Activated CD4-positive, alpha-beta T cell treated with anti-CD3 and anti-CD28 coated beads, Interleukin-2, amount 50 U/mL, for 48 hours (primary cell): ENCODE measurements at regions not wholly inside any gene's neighbourhood (a gene's known extent, or its start where the extent isn't known, plus 50 kb on each side); places are given as distances from the start of the nearest gene placed in this dataset.
"Not testable (repeated sequence)": the region's sequence is repeated elsewhere in the genome, so short reads cannot be mapped to it uniquely, and the experiment has no call there.

Source experiments
- DNase-seq, 2 experiments: peaks; one replicate each; pipeline ENCODE4 v3.0.0-alpha.2; 2020

DNA sequence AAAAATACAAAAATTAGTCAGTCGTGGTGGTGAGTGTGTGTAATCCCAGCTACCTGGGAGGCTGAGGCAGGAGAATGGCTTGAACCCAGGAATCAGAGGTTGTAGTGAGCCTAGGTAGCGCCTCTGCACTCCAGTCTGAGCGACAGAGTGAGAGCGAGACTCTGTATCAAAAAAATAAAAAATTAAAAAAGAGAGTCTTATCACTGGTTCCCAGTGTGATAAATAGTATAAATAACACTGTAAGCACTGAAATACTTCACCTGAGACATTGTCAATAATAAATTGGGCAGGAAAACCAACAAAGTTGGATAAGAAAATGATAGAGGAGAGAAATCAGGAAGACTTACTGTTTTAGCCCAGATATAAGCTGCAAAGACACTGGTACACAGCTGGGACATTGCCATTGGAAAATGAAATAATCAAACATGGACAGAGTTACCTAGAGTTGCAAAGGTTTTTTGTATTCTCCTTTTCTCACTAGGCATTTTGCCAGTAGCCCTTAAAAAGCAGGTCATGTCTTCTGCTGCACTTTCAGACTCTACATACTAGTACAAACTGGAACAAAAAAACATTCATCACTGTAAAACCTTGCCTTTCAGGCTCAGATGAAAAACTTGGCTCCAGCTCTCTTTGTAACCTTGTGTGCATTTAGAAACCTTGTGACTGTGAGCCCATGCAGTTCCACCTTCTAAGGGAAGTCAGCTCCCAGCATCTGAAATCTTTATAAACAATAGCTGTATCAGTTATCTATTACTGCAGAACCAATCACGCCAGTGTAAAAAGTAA is 55.0 kb upstream of the PPP1R2C start:
- no peak for DNase-seq

- not testable (repeated sequence) for DNase-seq
Observed at GRCh38 chrX:42833550-42833940, 55.6 kb upstream of the PPP1R2C start.

- no peak for DNase-seq
Observed at GRCh38 chrX:42837101-42837726, 59.3 kb upstream of the PPP1R2C start.

DNA sequence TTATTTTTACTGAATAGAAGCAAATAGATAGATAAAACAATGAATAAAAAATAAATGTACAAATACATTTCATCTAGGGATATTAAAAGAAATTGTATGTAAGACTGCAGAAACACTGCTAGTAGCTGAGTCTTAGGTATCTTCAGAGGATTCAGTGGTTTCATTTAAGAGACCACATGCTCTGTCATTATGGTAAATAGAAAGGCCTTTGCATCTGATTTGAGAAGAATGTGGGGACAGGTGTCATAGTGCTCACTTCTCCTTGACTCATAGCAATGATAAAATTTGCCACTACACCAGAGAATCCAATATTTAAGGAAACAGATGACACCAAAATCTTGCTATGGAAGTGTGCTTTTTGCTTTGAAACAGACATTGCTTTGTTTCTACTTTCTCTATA is 59.8 kb upstream of the PPP1R2C start:
- no peak for DNase-seq

- no peak for DNase-seq
Observed at GRCh38 chrX:42839632-42840031, 61.7 kb upstream of the PPP1R2C start.

- no peak for DNase-seq
Observed at GRCh38 chrX:42846741-42847140, 68.8 kb upstream of the PPP1R2C start.

DNA sequence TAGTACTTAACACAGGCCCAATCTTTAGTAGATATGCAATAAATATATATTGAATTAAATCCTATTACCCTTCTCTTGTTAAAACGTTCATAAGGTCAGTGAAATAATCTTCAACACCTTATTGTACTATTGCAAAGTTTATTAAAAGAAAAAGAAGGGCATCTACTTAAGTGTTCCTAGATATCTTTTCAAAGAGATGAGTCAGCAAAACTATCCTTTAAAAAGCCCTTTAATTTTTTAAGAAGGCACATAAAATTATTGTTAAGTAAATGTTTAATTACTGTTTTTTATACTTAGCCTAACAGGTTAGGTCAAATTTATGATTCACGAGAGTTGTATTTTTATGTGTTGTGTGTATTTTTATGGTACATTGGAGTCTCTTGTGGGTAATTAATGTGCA is 77.3 kb upstream of the PPP1R2C start:
- DNase-seq: no peak

DNA sequence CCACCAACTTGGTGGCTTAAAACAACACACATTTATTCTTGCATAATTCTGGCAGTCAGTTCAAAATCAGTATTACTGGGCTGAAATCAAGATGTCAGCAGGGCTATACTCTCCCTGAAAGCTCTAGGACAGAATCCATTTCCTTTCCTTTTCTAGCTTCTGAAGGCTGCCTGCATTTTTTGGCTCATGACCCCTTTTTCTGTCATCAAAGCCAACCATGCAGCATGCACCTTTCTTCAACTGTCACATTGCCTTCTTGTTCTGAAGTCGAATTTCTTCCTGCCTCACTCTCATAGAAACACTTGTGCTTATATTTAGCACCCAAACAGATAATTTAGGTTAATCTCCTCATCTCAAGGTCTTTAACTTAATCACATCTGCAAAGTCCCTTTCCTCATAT is 79.8 kb upstream of the PPP1R2C start:
- no peak for DNase-seq

GRCh38 chrX:42869011-42869410 is 91.0 kb upstream of the PPP1R2C start:
- DNase-seq: no peak

- DNase-seq: no peak
Observed at GRCh38 chrX:42869659-42870476, 91.9 kb upstream of the PPP1R2C start.

GRCh38 chrX:42886519-42886918 is 108.6 kb upstream of the PPP1R2C start:
- no peak for DNase-seq

DNA sequence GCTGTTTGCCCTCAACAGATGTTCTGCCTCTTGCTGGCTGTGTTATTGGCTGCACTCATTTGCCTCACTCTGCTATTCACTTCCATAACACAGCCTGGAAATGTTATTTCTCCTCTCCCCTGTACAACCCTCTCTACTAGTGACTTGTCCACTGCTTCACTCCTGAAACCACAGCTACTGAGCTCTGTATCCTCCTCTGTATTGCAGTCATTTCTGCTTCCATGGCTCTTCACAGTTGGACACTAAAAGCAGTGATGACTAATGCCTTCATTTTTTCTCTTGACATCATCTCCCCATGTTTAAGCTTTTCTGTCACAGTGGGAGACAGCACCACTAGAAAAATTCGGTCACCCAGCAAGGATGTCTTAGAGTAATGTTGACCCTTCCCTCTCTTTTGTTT is 123.0 kb upstream of the PPP1R2C start:
- DNase-seq: no peak

- no peak for DNase-seq
Observed at GRCh38 chrX:42902513-42902912, 124.5 kb upstream of the PPP1R2C start.

DNA sequence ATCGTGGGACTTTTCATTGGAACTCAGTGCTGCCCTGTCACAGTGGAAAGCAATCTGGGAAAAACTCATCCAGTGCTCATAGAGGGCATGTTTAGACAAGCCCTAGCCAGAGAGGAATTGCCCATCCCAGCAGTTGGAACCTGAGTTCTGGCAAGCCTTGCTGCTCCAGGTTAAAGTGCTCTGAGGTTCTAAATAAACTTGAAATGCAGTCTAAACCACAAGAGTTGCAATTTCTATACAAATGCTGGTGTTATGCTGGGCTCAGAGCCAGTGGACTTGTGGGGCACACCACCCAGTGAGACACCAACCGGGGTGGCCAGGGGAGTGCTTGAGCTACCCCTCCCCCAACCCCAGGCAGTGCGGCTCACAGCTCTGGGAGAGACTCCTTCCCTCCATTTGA is 142.8 kb upstream of the PPP1R2C start:
- no peak for DNase-seq

DNA sequence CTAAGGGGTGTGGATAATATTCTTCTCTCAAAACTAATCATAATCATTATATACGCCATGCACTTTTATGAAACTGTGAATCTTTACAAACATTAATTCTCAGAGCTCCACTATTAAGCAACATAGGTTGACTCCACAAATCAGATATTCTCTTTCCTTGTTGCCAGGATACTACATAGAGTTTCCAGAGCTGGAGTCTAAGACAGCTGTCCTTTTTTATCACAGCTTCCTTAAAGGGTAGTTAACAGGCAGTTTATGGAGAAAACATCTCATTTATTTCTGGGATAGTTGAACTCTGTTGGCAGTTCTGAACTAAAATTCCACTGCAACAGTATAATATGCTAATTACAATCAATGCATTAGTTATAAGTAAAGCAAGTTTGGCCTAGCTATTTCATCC is 152.1 kb upstream of the PPP1R2C start:
- no peak for DNase-seq

- no peak for DNase-seq
Observed at GRCh38 chrX:42930951-42931350, 153.0 kb upstream of the PPP1R2C start.

DNA sequence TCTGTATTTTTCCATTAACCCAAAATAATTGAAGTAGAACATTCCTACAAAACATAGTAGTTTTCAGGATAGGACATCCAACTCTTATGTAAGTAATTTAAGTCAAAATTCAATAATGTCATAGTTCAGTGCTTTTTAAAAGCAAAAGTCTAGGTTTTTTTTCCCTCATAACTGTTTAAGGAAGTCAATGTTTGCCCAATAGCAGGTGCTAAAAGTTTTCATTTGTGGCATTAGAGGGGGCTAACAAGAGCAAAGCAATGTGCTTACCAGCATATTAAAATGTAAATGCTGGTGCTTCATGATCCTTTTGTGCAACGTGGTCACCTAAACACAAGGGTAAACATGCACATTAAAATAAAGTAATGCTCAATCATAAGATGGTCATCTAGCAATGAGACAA is 155.2 kb upstream of the PPP1R2C start:
- no peak for DNase-seq

- DNase-seq: no peak
Observed at GRCh38 chrX:42934020-42934726, 156.2 kb upstream of the PPP1R2C start.

- no peak for DNase-seq
Observed at GRCh38 chrX:42941671-42942070, 163.7 kb upstream of the PPP1R2C start.

DNA sequence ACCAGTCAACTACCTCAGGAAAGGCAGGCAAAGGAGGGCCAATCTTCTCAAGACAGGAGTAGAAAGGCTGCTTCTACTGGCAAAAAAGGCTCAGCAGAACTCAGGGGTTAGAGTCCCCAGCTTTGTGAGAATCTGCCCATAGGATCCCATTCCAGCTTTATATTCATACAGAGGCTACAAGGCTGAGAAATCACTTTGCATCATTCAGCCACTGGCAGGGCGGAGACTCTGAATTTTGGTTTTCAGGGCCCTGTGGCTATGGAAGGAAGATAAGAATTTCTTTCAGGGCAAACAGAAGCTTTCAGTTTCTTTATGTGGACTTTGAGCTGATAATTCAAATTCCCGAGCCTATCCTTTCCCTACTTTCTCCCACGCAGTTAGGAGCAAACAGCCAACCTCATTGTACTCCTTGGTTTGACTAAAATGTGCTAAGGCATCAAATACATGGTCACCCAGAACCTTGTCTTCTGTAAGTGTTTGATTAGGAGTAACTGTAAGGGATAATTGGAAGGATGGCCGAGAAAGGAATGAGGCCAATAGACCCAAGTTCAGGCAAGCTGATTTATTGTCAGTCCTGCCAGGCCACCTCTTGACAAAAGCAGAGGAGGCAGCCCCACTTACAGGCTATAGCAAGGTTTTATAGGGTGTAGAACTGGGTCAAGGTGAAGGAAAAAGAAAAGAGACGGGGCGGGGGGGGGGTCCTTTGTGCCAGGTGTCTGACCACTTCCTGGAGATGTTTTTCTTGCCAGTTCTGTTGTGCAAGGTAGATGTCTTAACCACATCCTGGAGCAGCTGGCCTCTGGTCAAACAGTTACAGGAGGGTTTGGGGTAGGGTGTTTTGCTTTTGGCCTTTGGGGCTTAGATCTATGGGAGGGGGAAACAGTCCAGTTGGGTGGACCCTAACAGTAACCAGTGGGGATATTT is 165.3 kb upstream of the PPP1R2C start:
- DNase-seq: no peak

- DNase-seq: peak in 1 of 2 experiments; percentile 19
Observed at GRCh38 chrX:42944381-42944998, 166.5 kb upstream of the PPP1R2C start.
